Neural crest cell (in vitro differentiated cells): ENCODE measurements at regions not wholly inside any gene's neighbourhood (a gene's known extent, or its start where the extent isn't known, plus 50 kb on each side); places are given as distances from the start of the nearest gene placed in this dataset.

Experiments
- DNase-seq: peaks from one replicate; pipeline ENCODE4 v3.0.0; 2021; ENCODE audit warnings: low read depth, mixed read lengths, low spot score
- H3K27ac Mint-ChIP-seq: one replicate; pipeline ENCODE4 v1.8.0; 2021; ENCODE audit warnings: mild to moderate bottlenecking, mixed read lengths; ENCODE audit not compliant: unreplicated experiment
- H3K27me3 Mint-ChIP-seq: 2 replicates; pipeline ENCODE4 v1.8.0; 2021; ENCODE audit warnings: low read depth, mild to moderate bottlenecking, mixed read lengths
- H3K36me3 Mint-ChIP-seq: 2 replicates; pipeline ENCODE4 v1.8.0; 2021; ENCODE audit warnings: low read depth, mild to moderate bottlenecking, mixed read lengths
- H3K4me1 Mint-ChIP-seq: 2 replicates; pipeline ENCODE4 v1.8.0; 2021; ENCODE audit warnings: mixed read lengths
- H3K4me3 Mint-ChIP-seq: one replicate; pipeline ENCODE4 v1.8.0; 2021; ENCODE audit warnings: mild to moderate bottlenecking, mixed read lengths
- H3K9me3 Mint-ChIP-seq: 2 replicates; pipeline ENCODE4 v1.8.0; 2021; ENCODE audit warnings: mixed read lengths
- TF ChIP-seq, protein P1 (sequence below): fragments of 200-600 bp; sonication (generic); conservative IDR thresholded peaks from 2 replicates; pipeline ENCODE4 v1.5.0; 2021; ENCODE audit warnings: antibody characterized with exemption, mild to moderate bottlenecking

DNA sequence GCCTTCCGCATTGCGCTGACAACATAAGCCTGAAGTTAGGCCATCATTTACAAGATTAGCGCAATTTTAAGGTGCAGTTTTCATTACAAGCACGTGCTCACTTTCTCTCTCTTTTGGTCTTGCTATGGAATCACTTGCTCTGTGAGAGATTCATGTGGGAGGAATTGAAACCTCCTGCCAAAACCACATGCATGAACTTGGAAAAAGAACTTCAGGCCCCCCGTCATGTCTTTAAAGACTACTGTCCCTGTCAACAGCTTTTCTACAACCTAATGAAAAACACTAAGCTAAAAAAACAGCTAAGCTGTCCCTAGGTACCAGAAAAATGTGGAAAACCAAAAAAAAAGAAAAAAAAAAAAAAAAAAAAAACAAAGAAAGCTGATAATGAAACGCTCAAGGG, 1707.6 kb upstream of the RAG2 start:
- TF ChIP-seq, protein P1, sequence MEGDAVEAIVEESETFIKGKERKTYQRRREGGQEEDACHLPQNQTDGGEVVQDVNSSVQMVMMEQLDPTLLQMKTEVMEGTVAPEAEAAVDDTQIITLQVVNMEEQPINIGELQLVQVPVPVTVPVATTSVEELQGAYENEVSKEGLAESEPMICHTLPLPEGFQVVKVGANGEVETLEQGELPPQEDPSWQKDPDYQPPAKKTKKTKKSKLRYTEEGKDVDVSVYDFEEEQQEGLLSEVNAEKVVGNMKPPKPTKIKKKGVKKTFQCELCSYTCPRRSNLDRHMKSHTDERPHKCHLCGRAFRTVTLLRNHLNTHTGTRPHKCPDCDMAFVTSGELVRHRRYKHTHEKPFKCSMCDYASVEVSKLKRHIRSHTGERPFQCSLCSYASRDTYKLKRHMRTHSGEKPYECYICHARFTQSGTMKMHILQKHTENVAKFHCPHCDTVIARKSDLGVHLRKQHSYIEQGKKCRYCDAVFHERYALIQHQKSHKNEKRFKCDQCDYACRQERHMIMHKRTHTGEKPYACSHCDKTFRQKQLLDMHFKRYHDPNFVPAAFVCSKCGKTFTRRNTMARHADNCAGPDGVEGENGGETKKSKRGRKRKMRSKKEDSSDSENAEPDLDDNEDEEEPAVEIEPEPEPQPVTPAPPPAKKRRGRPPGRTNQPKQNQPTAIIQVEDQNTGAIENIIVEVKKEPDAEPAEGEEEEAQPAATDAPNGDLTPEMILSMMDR = no peak
- Mint-ChIP-seq H3K9me3 (no peaks in the 10 kb centered on the region), H3K36me3 (no peaks in the 10 kb centered on the region), H3K4me1 (no peaks in the 10 kb centered on the region), H3K27ac (no peak overlapping the region), H3K27me3 (no peaks in the 10 kb centered on the region), H3K4me3 (no peak overlapping the region)
- DNase-seq = no peak

DNA sequence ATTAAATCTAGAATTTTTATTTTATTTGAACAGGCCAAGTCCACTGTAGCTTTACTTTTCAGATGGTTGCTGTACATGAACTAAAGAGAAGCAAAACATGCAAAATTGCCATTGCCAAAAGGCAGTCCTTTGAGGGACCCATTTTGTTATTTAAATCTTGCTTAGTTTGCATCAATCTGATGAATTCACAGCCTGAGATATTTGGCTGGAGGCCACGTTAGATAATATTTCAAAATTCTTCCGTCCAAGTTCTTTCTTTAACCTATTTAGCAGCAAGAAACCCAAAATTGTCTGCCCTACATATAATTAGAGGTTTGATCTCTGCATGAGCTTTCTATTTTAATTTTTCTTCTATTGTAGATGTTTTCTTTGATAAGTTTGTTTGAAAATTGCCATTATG, 1706.9 kb upstream of the RAG2 start:
- H3K27me3 Mint-ChIP-seq = no peaks in the 10 kb centered on the region
- TF ChIP-seq, protein P1 = no peak
- H3K4me1 Mint-ChIP-seq = no peaks in the 10 kb centered on the region
- no peaks in the 10 kb centered on the region for H3K36me3 Mint-ChIP-seq
- no peak overlapping the region for H3K27ac Mint-ChIP-seq
- H3K9me3 Mint-ChIP-seq = no peaks in the 10 kb centered on the region
- DNase-seq = no peak
- H3K4me3 Mint-ChIP-seq = no peak overlapping the region

DNA sequence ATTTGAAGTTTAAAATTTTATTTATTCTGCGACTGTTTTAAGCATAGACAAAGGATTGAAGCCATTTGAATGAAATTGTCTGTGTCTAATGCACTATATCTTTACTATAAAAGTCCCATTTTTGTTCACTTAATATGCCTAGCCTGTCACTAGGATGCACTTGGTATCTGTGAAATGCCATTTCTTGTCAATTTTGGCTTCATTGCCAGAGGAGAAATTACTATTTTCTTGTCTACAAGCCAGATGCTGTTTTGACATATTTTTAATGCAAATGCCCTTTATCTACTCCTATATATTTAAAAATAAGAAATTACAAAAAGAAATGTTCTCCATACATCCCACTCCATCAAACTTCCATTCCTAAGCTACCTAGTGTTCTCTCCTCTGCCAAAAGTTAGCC, 1704.5 kb upstream of the RAG2 start:
- no peak overlapping the region for H3K27ac Mint-ChIP-seq
- H3K27me3 Mint-ChIP-seq = no peaks in the 10 kb centered on the region
- no peaks in the 10 kb centered on the region for H3K9me3 Mint-ChIP-seq
- TF ChIP-seq, protein P1 = no peak
- DNase-seq = no peak
- H3K4me1 Mint-ChIP-seq = no peaks in the 10 kb centered on the region
- no peak overlapping the region for H3K4me3 Mint-ChIP-seq
- no peaks in the 10 kb centered on the region for H3K36me3 Mint-ChIP-seq

DNA sequence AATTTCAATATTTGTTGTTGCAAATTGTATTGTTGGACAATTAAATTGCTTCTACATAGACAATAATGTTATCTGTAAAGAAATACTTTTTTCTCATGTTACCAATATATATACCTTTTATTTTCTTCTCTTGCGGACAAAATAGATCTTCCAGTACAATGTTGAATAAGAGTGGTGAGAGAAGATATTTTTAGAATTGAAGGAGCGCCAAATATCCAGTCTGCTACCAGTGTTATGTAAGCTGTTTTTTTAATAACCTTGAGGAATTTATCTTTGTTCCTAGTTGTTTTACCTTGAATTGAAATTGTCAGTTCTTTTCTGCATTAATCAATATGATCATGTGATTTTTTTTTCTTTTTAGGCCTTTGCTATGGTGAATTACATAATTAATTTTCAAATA, 1702.5 kb upstream of the RAG2 start:
- Mint-ChIP-seq H3K27me3 (no peaks in the 10 kb centered on the region), H3K4me3 (no peak overlapping the region), H3K36me3 (peaks cover under 1% of the 10 kb centered on the region), H3K27ac (no peak overlapping the region), H3K9me3 (peaks cover 1% of the 10 kb centered on the region), H3K4me1 (no peaks in the 10 kb centered on the region)
- TF ChIP-seq, protein P1 = no peak
- no peak for DNase-seq

DNA sequence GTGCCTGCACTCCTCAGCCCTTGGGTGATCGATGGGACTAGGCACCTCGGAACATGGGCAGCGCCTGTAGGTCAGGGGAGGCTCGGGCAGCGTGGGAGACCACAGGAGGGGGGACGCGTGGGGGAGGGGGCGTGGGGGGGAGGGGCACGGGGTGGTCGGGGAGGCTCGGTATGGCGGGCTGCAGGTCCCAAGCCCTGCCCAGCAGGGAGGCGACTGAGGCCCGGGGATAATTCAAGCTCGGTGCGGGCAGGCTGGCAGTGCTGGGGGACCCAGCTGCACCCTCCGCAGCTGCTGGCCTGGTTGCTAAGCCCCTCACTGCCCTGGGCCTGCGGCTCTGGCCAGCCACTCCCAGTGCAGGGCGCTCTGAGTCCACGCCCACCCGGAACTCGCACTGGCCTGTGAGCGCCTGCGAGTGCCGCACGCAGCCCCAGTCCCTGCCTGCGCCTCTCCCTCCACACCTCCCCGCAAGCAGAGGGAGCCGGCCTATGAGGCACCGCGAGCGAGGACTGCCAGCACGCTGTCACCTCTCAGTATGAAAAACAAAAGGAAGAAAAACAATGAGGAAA, 1698.3 kb upstream of the RAG2 start:
- TF ChIP-seq, protein P1 = no peak
- Mint-ChIP-seq H3K27ac (no peak overlapping the region), H3K4me1 (no peaks in the 10 kb centered on the region), H3K4me3 (no peak overlapping the region), H3K9me3 (peaks cover 7% of the 10 kb centered on the region), H3K36me3 (peaks cover 2% of the 10 kb centered on the region), H3K27me3 (no peaks in the 10 kb centered on the region)
- DNase-seq = no peak

DNA sequence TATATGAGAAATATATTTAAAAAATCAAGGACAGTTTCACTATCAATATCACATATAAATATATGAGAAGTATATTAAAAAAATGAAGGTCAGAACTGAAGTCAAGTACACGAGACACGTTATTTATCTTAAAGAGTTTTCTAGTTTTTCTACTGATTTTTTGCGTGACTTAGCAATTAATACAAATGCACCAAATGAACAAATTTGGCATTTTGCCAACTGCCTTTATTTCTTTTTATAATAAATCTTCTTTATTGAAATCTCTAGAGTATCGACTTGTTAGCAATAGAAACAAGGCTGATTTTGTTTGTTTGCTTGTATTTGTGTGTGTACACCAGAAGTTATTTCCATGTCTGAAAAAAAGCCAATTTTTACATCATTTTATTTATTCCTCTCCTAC, 1684.7 kb upstream of the RAG2 start:
- no peaks in the 10 kb centered on the region for H3K4me1 Mint-ChIP-seq
- no peak overlapping the region for H3K27ac Mint-ChIP-seq
- H3K4me3 Mint-ChIP-seq = no peak overlapping the region
- no peaks in the 10 kb centered on the region for H3K36me3 Mint-ChIP-seq
- no peaks in the 10 kb centered on the region for H3K27me3 Mint-ChIP-seq
- DNase-seq = no peak
- TF ChIP-seq, protein P1 = no peak
- H3K9me3 Mint-ChIP-seq = peaks cover 3% of the 10 kb centered on the region
